KBM-7 (cell line): ENCODE measurements at regions not wholly inside any gene's neighbourhood (a gene's known extent, or its start where the extent isn't known, plus 50 kb on each side); places are given as distances from the start of the nearest gene placed in this dataset.
A peak's percentile ranks its signal among the peaks of the same experiment; 100 is the strongest.
"Not testable (repeated sequence)": the region's sequence is repeated elsewhere in the genome, so short reads cannot be mapped to it uniquely, and the experiment has no call there.

ENCODE experiments used
- DNase-seq: peaks from one replicate; pipeline ENCODE4 v3.0.0-alpha.2; 2015
- in situ Hi-C: fragments of 300-500 bp; cut with MboI; formaldehyde crosslinking; loops from 2 replicates; pipeline ENCODE4 v1.14.3; 2020; ENCODE audit warnings: low sequenced_read_pairs, low pct_unique_long_range_greater_than_20kb, mixed read lengths

DNA sequence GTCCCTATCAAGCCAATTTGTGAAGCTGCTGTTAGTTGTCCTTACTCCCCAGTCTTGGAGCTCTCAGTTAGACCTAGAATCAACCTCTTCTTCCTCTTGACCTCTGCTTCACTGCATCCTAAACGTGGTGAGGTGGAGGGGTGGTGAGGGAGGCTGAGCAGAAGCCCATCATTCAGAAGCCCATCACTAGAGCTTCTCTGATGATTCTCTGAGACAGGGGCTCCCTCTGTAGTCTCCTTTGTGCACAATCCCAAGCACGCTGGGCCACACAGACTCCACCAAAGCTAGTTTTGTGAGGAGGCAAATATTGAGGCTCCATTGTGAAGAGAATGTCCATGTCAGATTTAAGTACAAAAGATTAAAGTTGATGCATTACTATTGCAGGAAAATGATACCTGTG, 163.8 kb upstream of the PRSS1 start:
- in situ Hi-C loops = no loop called here
- no peak for DNase-seq

DNA sequence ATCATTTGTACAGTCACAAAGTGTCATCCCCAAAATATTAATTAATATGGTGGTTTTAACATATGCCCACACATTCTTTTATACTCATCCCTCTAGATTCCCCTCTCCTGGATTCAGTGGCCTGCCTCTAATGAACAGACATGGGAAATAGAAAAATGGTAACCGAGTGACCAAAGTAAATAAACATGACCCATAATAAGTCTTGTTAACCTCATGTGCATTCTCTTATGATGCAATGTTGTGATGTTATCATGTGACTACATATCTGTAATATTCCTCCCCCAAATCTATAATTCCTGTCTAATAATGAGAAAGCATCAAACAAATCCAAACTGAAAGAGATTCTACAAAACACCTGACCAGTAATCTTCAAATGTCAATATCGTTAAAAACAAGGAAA, 164.5 kb upstream of the PRSS1 start:
- in situ Hi-C loops = no loop called here
- DNase-seq = no peak

DNA sequence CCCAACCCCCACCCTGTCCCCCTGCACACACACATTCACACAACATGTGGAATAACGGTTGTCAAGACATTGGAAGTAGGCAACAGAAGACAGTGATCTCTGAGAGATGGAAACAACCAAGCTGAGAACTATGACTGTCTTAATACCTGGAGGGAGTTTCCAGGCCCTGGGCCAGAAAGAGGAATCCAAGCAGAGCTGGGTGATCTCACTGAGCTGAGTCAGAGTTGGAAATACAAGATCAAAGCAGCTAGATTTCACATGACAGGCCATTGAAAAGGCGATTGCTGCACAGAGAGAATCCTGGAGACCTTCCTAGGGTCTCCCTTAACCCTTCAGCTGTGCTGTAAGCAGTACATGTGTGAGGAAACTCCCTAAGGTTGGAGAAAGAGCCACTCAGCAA, 165.8 kb upstream of the PRSS1 start:
- in situ Hi-C loops = no loop called here
- no peak for DNase-seq

DNA sequence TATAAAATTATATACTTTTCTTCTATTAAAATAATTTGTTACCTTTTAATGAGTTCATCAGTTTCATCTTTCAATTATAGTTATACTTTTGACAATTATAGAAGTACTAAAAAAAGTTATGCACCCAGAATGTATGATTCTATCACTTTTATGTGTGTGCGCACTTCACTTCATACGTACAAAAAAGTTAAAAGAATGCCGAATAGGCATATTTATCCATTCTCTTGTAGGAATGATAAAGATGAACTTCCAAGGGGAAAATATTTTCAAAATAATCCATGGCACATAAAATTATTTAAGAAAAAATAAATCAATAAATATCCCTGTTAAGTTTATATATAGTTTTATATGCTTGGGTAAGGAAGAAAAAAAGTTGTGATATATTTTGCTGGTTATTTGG, 166.9 kb upstream of the PRSS1 start:
- in situ Hi-C loops = no loop called here
- no peak for DNase-seq

DNA sequence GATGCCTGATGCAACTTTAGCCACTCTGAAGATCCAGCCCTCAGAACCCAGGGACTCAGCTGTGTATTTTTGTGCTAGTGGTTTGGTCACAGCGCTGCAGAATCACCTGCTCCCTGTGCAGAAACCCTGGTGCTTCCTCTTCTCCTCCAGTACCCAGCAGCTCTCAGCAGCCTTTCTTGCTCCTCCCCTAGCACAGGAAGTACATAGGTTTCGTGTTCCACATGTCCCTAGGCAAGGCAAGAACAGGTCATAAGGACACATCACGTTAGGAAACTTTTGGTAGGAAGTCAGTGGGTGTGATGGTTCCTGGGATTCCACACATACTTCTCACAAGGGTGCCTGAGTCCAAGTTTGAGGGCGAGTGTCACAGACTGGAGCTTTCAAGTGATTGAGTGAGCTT, 167.9 kb upstream of the PRSS1 start:
- DNase-seq = peak; percentile 36
- in situ Hi-C loops = no loop called here

DNA sequence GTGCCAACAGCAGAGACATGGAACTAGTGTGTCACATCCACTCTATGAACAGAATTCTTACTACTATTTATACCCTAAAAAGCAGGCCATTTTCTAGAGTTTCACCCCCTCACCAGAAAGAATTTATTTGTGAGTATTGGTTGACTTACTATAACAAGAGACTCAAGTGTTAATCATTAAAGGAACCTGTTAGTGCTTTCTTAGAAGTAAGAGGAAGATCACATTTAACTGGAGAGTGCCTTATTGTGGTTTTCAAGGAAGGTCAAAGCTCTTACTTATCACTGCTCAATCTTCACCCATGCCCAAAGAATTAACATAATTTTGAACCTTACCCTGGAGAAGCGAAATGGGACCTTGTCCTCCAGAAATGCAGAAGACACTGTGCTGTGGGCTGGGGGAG, 169.3 kb upstream of the PRSS1 start:
- in situ Hi-C loops = no loop called here
- DNase-seq = no peak

DNA sequence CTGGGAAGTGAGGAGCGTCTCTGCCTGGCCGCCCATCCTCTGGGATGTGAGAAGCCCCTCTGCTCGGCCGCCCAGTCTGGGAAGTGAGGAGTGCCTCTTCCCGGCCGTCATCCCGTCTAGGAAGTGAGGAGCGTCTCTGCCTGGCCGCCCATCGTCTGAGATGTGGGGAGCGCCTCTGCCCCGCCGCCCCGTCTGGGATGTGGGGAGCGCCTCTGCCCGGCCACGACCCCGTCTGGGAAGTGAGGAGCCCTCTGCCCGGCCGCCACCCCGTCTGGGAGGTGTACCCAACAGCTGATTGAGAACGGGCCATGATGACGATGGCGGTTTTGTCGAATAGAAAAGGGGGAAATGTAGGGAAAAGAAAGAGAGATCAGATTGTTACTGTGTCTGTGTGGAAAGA, 173.9 kb upstream of the PRSS1 start:
- in situ Hi-C loops, DNase-seq: not testable (repeated sequence)

DNA sequence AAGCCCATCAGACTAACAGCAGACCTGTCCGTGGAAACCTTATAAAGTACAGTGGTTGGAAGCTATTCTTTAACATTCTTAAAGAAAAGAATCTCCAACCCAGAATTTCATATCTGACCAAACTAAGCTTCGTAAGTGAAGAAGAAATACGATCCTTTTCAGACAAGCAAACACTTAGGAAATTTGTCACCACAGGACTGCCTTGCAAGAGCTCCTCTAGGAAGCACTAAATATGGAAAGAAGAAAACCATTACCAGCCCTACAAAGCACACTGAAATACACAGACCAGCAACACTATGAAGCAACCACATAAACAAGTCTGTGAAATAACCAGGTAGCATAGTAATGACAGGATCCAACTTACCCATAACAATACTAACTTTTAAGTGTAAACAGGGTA, 177.7 kb upstream of the PRSS1 start:
- no peak for DNase-seq
- in situ Hi-C loops = no loop called here

DNA sequence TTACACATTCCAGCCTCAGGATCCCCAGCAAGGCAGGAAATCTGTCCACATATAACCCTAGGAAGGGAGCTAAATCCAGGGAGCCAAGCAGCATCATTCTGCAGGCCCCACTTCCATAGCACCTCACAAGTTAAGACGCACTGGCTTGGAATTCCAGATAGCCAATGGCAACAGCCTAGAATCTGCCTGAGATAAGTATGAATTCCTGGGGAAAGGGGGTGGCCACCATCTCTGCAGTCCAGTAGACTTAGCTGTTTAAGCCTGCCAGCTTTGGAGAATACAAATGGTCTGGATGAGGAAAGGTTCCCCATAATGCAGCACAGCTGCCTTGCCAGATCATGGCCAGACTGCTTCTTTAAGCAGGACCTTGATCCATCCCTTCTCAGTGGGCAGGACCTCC, 179.4 kb upstream of the PRSS1 start:
- no peak for DNase-seq
- in situ Hi-C loops = no loop called here

DNA sequence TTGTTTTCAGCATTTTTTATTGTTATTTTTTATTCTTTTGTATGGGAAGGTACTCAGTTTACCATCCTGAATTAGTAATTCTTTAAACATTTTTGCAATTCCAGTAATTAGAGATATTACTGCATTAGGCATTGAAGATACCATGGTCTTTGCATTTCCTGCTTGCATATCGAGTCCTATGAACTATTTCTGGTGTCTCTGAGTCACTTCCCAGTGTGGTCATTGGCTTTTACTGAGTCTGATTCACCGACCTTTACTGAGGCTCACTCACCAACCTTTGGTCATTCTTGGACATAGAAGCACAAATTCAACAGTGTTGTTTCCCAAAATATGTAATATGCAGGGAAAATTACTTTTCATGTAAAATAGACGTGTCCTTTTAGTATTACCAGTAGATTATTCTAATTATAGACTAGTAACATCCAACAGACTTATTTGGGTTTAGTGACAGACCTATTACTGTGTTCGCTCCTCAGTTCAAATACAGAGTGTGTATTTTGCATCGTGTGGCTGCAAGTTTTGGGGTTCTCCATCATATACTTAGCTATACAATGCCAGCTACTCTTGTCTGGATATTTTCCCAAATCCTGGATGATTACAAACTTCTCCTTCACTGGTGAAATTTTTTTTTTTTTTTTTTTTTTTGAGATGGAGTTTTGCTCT, 180.7 kb upstream of the PRSS1 start:
- no peak for DNase-seq
- in situ Hi-C loops = no loop called here

DNA sequence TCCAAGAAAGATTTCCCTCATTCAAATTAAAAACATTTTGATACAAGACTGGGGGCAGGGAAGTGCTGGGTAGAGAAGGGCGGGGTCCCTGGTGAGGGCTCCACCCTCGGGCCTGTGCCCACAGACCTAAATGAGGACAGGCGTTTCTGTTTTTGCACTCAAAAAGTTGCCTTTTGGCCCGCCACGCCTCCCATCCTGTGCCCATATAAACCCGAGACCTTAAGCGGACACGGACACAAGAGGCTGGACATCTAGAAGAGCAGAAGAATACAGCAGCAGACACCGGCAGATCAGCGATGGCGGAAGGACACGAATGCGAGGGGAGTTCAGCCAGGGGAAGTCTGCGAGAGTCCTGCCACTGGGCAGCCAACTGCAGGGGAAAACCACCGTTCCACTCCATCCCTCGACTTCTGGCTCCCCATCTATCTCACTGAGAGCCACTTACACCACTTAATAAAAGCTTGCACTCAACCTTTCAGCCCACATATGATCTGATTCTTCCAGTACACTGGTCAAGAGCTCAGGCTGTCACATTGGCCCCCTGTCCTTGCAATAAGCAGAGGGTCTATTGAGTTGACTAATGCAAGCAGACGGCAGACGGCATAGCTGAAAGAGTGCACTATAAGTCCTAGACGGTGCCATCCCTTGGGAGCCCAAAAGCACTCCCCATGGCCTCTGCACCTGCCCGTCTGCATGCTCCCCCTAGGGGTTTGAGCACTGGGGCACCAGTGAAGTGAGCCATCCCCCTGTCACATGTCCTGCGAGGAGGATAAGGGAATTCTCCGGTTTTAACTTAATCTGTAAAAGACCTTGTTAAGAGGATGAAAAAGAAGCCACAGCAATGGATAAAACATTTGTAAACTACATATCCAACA, 181.8 kb upstream of the PRSS1 start:
- in situ Hi-C loops = no loop called here
- no peak for DNase-seq

DNA sequence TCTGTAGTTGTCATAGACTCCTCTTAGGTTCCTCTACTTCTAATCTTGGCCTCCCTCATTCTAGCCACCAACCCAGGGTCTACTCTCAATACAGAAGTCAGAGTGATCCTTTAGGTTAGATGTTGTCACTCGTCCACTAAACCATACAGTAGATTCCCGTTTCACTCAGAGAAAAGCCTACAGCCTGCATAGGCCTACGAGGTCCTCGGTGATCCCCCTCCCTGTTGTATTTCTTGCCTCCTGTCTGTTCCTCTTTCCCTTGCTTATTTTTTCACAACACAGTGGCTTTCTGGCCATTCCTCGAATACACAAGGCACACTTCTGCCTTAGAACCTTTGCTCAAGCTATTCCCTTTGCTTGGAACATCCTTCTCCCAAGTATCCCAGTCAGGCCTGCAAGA, 183.0 kb upstream of the PRSS1 start:
- in situ Hi-C loops = no loop called here
- DNase-seq = no peak

DNA sequence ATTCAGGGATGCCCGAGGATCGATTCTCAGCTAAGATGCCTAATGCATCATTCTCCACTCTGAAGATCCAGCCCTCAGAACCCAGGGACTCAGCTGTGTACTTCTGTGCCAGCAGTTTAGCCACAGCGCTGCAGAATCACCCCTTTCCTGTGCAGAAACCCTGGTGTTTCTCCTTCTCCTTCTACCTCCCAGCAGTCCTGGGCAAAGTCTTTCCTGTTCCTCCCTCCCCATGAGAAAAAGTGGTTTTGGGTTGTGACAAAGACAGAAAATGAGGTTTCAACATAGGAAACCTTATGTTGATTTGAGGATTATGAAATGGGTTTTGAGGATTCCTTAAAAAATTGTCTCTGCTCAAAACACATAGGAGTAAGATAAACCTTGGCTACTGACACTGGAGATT, 185.1 kb upstream of the PRSS1 start:
- peak; percentile 8 for DNase-seq
- in situ Hi-C loops = not testable (repeated sequence)

DNA sequence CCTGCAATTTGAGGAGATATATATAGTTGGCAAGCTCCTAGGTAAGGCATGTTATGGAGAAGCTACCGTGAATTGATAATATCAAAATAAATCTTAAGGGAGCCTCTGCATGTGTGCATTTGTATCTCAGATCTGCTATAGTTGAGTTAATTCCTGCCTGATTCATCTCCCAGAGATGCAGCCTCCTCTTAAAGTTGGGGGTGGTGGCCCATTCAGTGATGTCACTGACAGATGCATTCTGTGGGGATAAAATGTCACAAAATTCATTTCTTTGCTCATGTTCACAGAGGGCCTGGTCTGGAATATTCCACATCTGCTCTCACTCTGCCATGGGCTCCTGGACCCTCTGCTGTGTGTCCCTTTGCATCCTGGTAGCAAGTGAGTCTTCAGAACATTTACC, 185.8 kb upstream of the PRSS1 start:
- no peak for DNase-seq
- in situ Hi-C loops = no loop called here

DNA sequence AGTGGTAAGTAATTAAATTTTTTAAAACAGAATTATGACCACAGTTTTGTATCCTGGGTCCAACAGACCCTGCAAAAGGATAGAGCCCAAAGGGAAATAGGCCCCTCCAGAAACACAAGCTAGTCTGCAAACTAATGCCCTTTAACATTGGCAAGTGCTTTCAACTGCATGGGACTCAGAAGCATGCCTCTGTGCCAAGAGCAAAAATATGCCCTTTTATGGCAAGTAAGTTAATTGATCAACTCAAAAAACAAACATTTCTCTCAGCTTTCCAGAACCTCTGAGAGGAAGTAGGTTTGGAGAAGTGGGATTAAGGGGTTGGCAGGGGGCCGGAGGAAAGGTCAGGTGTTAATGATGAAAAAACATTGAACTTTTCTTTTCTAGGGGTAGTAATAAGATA, 186.6 kb upstream of the PRSS1 start:
- in situ Hi-C loops = no loop called here
- DNase-seq = no peak

DNA sequence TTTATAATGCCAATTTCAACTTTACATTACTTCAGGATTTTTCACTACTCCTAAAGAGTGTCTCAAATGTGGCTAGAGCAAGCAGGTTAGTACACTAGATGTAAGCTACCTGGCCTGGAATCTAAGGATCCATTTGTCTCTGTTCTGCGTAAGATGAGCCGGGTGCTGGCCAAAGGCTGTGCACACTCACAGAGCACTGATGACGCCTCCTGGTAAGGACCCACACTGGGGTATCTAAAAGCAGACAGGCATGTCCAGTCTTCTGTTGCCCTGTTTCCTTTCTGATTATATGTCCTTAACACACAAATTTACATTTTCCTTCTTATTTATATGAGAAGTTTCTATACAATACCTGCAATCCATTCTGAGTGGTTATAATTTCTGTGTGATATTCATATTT, 187.9 kb upstream of the PRSS1 start:
- DNase-seq, in situ Hi-C loops: not testable (repeated sequence)

DNA sequence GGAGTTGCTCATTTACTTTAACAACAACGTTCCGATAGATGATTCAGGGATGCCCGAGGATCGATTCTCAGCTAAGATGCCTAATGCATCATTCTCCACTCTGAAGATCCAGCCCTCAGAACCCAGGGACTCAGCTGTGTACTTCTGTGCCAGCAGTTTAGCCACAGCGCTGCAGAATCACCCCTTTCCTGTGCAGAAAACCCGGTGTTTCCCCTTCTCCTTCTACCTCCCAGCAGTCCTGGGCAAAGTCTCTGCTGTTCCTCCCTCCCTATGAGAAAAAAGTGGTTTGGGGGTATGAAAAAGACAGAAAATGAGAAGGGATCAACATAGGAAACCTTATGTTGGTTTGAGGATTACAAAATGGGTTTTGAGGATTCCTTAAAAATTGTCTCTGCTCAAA, 188.5 kb upstream of the PRSS1 start:
- DNase-seq, in situ Hi-C loops: not testable (repeated sequence)

DNA sequence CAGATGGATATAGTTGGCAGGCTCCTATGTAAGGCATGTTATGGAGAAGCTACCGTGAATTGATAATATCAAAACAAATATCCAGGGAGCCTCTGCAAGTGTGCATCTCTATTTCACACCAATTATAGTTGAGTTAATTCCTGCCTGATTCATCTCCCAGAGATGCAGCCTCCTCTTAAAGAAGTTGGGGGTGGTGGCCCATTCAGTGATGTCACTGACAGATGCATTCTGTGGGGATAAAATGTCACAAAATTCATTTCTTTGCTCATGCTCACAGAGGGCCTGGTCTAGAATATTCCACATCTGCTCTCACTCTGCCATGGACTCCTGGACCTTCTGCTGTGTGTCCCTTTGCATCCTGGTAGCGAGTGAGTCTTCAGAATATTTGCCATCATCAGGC, 189.1 kb upstream of the PRSS1 start:
- in situ Hi-C loops = no loop called here
- no peak for DNase-seq

DNA sequence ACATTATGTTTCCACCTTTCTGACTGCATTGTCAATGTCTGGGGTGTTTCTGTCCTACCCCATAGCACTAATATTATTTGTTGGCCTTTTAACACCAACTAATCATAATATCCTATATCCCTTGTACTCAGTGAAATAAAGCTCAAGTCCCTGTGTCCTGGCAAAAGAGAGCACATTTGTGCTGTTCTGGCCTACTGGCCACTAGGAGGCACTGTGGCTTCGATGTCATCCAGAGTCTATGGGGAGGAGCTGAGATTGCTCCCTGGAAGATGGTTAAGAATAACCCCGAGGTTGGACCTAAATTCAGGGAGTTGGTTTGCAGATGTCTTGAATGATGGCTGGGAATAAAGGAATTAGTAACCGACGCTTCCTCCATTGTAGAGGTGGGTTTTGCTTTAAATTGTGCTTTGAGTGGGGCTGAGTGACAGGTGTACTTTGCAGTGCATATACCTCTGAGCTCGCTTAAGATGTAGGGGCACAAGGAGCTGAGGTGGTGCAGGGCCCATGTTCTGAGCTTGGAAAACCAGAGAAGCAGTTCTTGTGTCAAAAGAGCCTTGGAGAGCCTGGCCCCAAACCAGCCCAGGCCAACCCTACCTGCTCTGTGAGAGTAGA, 191.2 kb upstream of the PRSS1 start:
- in situ Hi-C loops = no loop called here
- peak; percentile 47 for DNase-seq

DNA sequence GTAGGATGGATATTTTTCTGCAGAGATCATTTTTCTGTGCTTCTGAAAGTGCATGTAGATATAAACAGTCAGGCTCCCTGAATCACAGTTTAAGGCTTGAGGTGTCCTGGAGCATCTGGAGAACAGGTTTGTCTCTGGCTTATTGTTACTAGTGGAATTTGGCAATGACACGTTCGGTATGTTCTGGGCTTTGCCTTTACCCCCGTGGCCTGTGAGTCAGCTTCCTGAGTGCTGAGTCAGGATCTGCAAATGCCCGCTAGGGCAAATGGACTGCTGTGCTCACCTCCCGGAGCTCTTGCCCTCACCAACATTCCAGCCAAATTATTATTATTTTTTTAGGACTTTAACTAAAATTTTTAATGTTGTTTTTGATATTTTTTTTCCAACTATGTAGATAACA, 192.5 kb upstream of the PRSS1 start:
- peak; percentile 5 for DNase-seq
- in situ Hi-C loops = no loop called here
